Lung (tissue), 11 donors: ENCODE measurements at regions not wholly inside any gene's neighbourhood (a gene's known extent, or its start where the extent isn't known, plus 50 kb on each side); places are given as distances from the start of the nearest gene placed in this dataset.

Experiments
- ATAC-seq: fragments of 200-7000 bp; cut with Tn5 transposase; one replicate; pipeline ENCODE4 v1.9.1; 2020; ENCODE audit warnings: moderate number of reproducible peaks; ENCODE audit not compliant: insufficient read depth, low FRiP score
- DNase-seq, 3 donors: peaks; one replicate each; pipeline ENCODE4 v3.0.0-alpha.2; 2013 to 2017
- H3K27ac ChIP-seq, 2 donors: one replicate each; pipeline ENCODE4 v1.5.1; 2013; ENCODE audit warnings: mild to moderate bottlenecking in 2 of 2, moderate library complexity in 2 of 2, control low read depth in 1 of 2, inconsistent platforms in 1 of 2, low read depth in 1 of 2, low read length in 1 of 2
- H3K27me3 ChIP-seq, 3 donors: one replicate each; pipeline ENCODE4 v1.5.1; 2013; ENCODE audit warnings: low read length in 2 of 3; ENCODE audit not compliant: control insufficient read depth in 3 of 3, insufficient read depth in 3 of 3
- H3K36me3 ChIP-seq, 4 donors: one replicate each; pipeline ENCODE4 v1.5.1; 2013; ENCODE audit warnings: low read length in 4 of 4, mild to moderate bottlenecking in 1 of 4, moderate library complexity in 1 of 4; ENCODE audit not compliant: control insufficient read depth in 4 of 4, insufficient read depth in 4 of 4
- H3K4me1 ChIP-seq, 5 donors: one replicate each; pipeline ENCODE4 v1.5.1; 2013; ENCODE audit warnings: low read length in 5 of 5, mild to moderate bottlenecking in 2 of 5, moderate library complexity in 1 of 5; ENCODE audit not compliant: control insufficient read depth in 5 of 5, insufficient read depth in 5 of 5
- H3K4me3 ChIP-seq: one replicate; pipeline ENCODE4 v1.5.1; 2013; ENCODE audit warnings: mild to moderate bottlenecking, control low read depth, moderate library complexity
- H3K9ac ChIP-seq, 2 donors: one replicate each; pipeline ENCODE4 v1.5.1; 2013; ENCODE audit warnings: low read length in 2 of 2, control low read depth in 1 of 2; ENCODE audit not compliant: insufficient read depth in 1 of 2
- H3K9me3 ChIP-seq, 4 donors: one replicate each; pipeline ENCODE4 v1.5.1; 2013; ENCODE audit warnings: low read length in 3 of 4, mild to moderate bottlenecking in 1 of 4, moderate library complexity in 1 of 4; ENCODE audit not compliant: control insufficient read depth in 4 of 4, insufficient read depth in 3 of 4
- CTCF ChIP-seq: IDR thresholded peaks from 2 replicates; pipeline ENCODE4 v1.5.1; 2012; ENCODE audit warnings: mild to moderate bottlenecking; ENCODE audit errors: control extremely low read depth, extremely low read depth
- WGBS, 2 donors: extraction: QIAGEN DNeasy Blood & Tissue Kit; methylation state at CpG; one replicate each; pipeline ENCODE4 v1.1.7; 2013; 5-methylcytosine and 5-hydroxymethylcytosine counted together
- donor health status: control.
- donor health status: control.
- donor health status: Bipolar disorder and iron deficiency.
- donor health status: healthy.
- donor health status: DM: yes; HTN: yes; CAD: no.

- H3K4me1 ChIP-seq = no peaks in the 10 kb centered on the region
- TF ChIP-seq CTCF = no peak
- no peak for DNase-seq
- H3K9ac ChIP-seq = no peak overlapping the region
- 86 to 92% methylated on average over 4 of the region's 4 CpGs for WGBS, 2 donors
- no peaks in the 10 kb centered on the region for H3K27me3 ChIP-seq
- no peaks in the 10 kb centered on the region for H3K36me3 ChIP-seq
- no peak for ATAC-seq
- peaks cover 0 to 2% (median 0%) of the 10 kb centered on the region in 4 donors for H3K9me3 ChIP-seq
- no peak overlapping the region for H3K27ac ChIP-seq
- H3K4me3 ChIP-seq = no peak overlapping the region
These were observed 391.4 kb downstream of the ELAVL2 start for GRCh38 chr9:23434654-23435053.

GRCh38 chr9:23438299-23438907 is 387.6 kb downstream of the ELAVL2 start:
- H3K9me3 ChIP-seq = no peaks in the 10 kb centered on the region
- DNase-seq = peak in 2 of 3 donors; percentile 1 to 35
- H3K27ac ChIP-seq = no peak overlapping the region
- TF ChIP-seq CTCF = no peak
- no peaks in the 10 kb centered on the region for H3K27me3 ChIP-seq
- H3K4me1 ChIP-seq = no peaks in the 10 kb centered on the region
- 73 to 81% methylated on average over 9 of the region's 9 CpGs for WGBS, 2 donors
- no peak for ATAC-seq
- H3K4me3 ChIP-seq = no peak overlapping the region
- H3K9ac ChIP-seq = no peak overlapping the region
- no peaks in the 10 kb centered on the region for H3K36me3 ChIP-seq

- ATAC-seq = no peak
- WGBS, 2 donors = 93% methylated on average over 6 of the region's 6 CpGs
- Histone ChIP-seq H3K36me3 (no peaks in the 10 kb centered on the region), H3K9me3 (no peaks in the 10 kb centered on the region), H3K9ac (no peak overlapping the region), H3K4me3 (no peak overlapping the region), H3K4me1 (no peaks in the 10 kb centered on the region), H3K27me3 (no peaks in the 10 kb centered on the region), H3K27ac (no peak overlapping the region)
- no peak for DNase-seq
- no peak for TF ChIP-seq CTCF
These were observed 384.8 kb downstream of the ELAVL2 start for GRCh38 chr9:23441275-23441674.

- Histone ChIP-seq H3K4me3 (no peak overlapping the region), H3K9ac (no peak overlapping the region), H3K36me3 (no peaks in the 10 kb centered on the region), H3K9me3 (no peaks in the 10 kb centered on the region), H3K27me3 (no peaks in the 10 kb centered on the region), H3K4me1 (no peaks in the 10 kb centered on the region), H3K27ac (no peak overlapping the region)
- ATAC-seq (no peak), DNase-seq (no peak)
- no peak for TF ChIP-seq CTCF
- 60 to 73% methylated on average over 2 of the region's 2 CpGs for WGBS, 2 donors
These were observed 381.4 kb downstream of the ELAVL2 start for GRCh38 chr9:23444658-23445057.
